HG02884 (cell line): ENCODE measurements at regions not wholly inside any gene's neighbourhood (a gene's known extent, or its start where the extent isn't known, plus 50 kb on each side); places are given as distances from the start of the nearest gene placed in this dataset.
"Not testable (repeated sequence)": the region's sequence is repeated elsewhere in the genome, so short reads cannot be mapped to it uniquely, and the experiment has no call there.

Source experiments
- ATAC-seq: cut with Tn5 transposase; IDR thresholded peaks from one replicate; pipeline ENCODE4 v1.9.1; 2021; ENCODE audit warnings: mild to moderate bottlenecking, moderate library complexity; ENCODE audit not compliant: unreplicated experiment

- no peak for ATAC-seq
Measured at GRCh38 chr13:84812078-84812477, 929.8 kb upstream of the SLITRK1 start.

- no peak for ATAC-seq
Measured at GRCh38 chr13:84810781-84811180, 928.5 kb upstream of the SLITRK1 start.

GRCh38 chr13:84802073-84802472, 919.8 kb upstream of the SLITRK1 start:
- ATAC-seq: no peak

GRCh38 chr13:84784443-84785153, 902.3 kb upstream of the SLITRK1 start:
- no peak for ATAC-seq

- no peak for ATAC-seq
Measured at GRCh38 chr13:84777316-84777715, 895.0 kb upstream of the SLITRK1 start.

- no peak for ATAC-seq
Measured at GRCh38 chr13:84776593-84776992, 894.3 kb upstream of the SLITRK1 start.

- ATAC-seq: not testable (repeated sequence)
Measured at GRCh38 chr13:84775920-84776319, 893.6 kb upstream of the SLITRK1 start.

GRCh38 chr13:84774111-84774510, 891.8 kb upstream of the SLITRK1 start:
- no peak for ATAC-seq

GRCh38 chr13:84760956-84761355, 878.7 kb upstream of the SLITRK1 start:
- no peak for ATAC-seq

GRCh38 chr13:84749126-84749525, 866.9 kb upstream of the SLITRK1 start:
- no peak for ATAC-seq

- ATAC-seq: no peak
Measured at GRCh38 chr13:84745051-84745551, 862.8 kb upstream of the SLITRK1 start.

GRCh38 chr13:84744203-84744602, 861.9 kb upstream of the SLITRK1 start:
- ATAC-seq: no peak

GRCh38 chr13:84741253-84741652, 859.0 kb upstream of the SLITRK1 start:
- no peak for ATAC-seq

GRCh38 chr13:84739021-84739420, 856.7 kb upstream of the SLITRK1 start:
- no peak for ATAC-seq

GRCh38 chr13:84737661-84738060, 855.4 kb upstream of the SLITRK1 start:
- no peak for ATAC-seq

- ATAC-seq: no peak
Measured at GRCh38 chr13:84730376-84730775, 848.1 kb upstream of the SLITRK1 start.

- no peak for ATAC-seq
Measured at GRCh38 chr13:84705982-84706710, 823.9 kb upstream of the SLITRK1 start.

- no peak for ATAC-seq
Measured at GRCh38 chr13:84702174-84702573, 819.9 kb upstream of the SLITRK1 start.

- not testable (repeated sequence) for ATAC-seq
Measured at GRCh38 chr13:84697591-84697990, 815.3 kb upstream of the SLITRK1 start.

- ATAC-seq: no peak
Measured at GRCh38 chr13:84686973-84687372, 804.7 kb upstream of the SLITRK1 start.

GRCh38 chr13:84686458-84686857, 804.2 kb upstream of the SLITRK1 start:
- ATAC-seq: no peak

- no peak for ATAC-seq
Measured at GRCh38 chr13:84684804-84685203, 802.5 kb upstream of the SLITRK1 start.
